GM21717 (cell line): ENCODE measurements at regions not wholly inside any gene's neighbourhood (a gene's known extent, or its start where the extent isn't known, plus 50 kb on each side); places are given as distances from the start of the nearest gene placed in this dataset.
"Not testable (repeated sequence)": the region's sequence is repeated elsewhere in the genome, so short reads cannot be mapped to it uniquely, and the experiment has no call there.

ENCODE experiments used
- ATAC-seq: cut with Tn5 transposase; IDR thresholded peaks from one replicate; pipeline ENCODE4 v1.9.1; 2021; ENCODE audit warnings: mild to moderate bottlenecking, moderate library complexity; ENCODE audit not compliant: unreplicated experiment

GRCh38 chr10:3331187-3331586 lies 158.6 kb upstream of the PITRM1 start:
- no peak for ATAC-seq

- ATAC-seq: no peak
These were observed 158.1 kb upstream of the PITRM1 start for GRCh38 chr10:3330663-3331062.

GRCh38 chr10:3325954-3326750 lies 153.6 kb upstream of the PITRM1 start:
- no peak for ATAC-seq

GRCh38 chr10:3324612-3325038 lies 152.0 kb upstream of the PITRM1 start:
- ATAC-seq: no peak

- no peak for ATAC-seq
These were observed 151.4 kb upstream of the PITRM1 start for GRCh38 chr10:3323865-3324498.

- no peak for ATAC-seq
These were observed 148.5 kb upstream of the PITRM1 start for GRCh38 chr10:3321123-3321522.

GRCh38 chr10:3319811-3320226 lies 147.2 kb upstream of the PITRM1 start:
- ATAC-seq: no peak

GRCh38 chr10:3318480-3318807 lies 145.9 kb upstream of the PITRM1 start:
- not testable (repeated sequence) for ATAC-seq

- ATAC-seq: not testable (repeated sequence)
These were observed 145.2 kb upstream of the PITRM1 start for GRCh38 chr10:3317553-3318479.

GRCh38 chr10:3314445-3315085 lies 142.0 kb upstream of the PITRM1 start:
- ATAC-seq: not testable (repeated sequence)

GRCh38 chr10:3313784-3314444 lies 141.3 kb upstream of the PITRM1 start:
- not testable (repeated sequence) for ATAC-seq

GRCh38 chr10:3312403-3312940 lies 139.9 kb upstream of the PITRM1 start:
- ATAC-seq: no peak

GRCh38 chr10:3310016-3310784 lies 137.6 kb upstream of the PITRM1 start:
- no peak for ATAC-seq

- no peak for ATAC-seq
These were observed 133.5 kb upstream of the PITRM1 start for GRCh38 chr10:3306050-3306449.

- no peak for ATAC-seq
These were observed 123.1 kb upstream of the PITRM1 start for GRCh38 chr10:3295582-3296151.

GRCh38 chr10:3294919-3295581 lies 122.5 kb upstream of the PITRM1 start:
- no peak for ATAC-seq

GRCh38 chr10:3293581-3294431 lies 121.2 kb upstream of the PITRM1 start:
- no peak for ATAC-seq

GRCh38 chr10:3292636-3293035 lies 120.1 kb upstream of the PITRM1 start:
- ATAC-seq: no peak
